SK-N-SH (cell line): ENCODE measurements at regions not wholly inside any gene's neighbourhood (a gene's known extent, or its start where the extent isn't known, plus 50 kb on each side); places are given as distances from the start of the nearest gene placed in this dataset.

Experiments
- CHD2 ChIP-seq: fragments of 150-350 bp; IDR thresholded peaks from 2 replicates; pipeline ENCODE4 v1.6.1; 2018; ENCODE audit warnings: low read length; ENCODE audit not compliant: partially characterized antibody
- EP300 ChIP-seq, 2 experiments: IDR thresholded peaks; 2 replicates each; pipeline versions ENCODE4 v1.4.0 to v1.6.1; 2012; ENCODE audit warnings: borderline replicate concordance in 1 of 2, low read depth in 1 of 2, low read length in 1 of 2
- EZH2phosphoT487 ChIP-seq: fragments of 200-600 bp; sonication (generic); IDR thresholded peaks from 2 replicates; pipeline ENCODE4 v1.6.1; 2017; ENCODE audit warnings: low read depth, mixed run types, mild to moderate bottlenecking, antibody characterized with exemption, moderate library complexity, borderline replicate concordance
- FOXM1 ChIP-seq: IDR thresholded peaks from 2 replicates; pipeline ENCODE4 v1.4.0; 2012; ENCODE audit warnings: low read depth, mild to moderate bottlenecking
- GATA2 ChIP-seq: sonication (generic); formaldehyde crosslinking; IDR thresholded peaks from 2 replicates; pipeline ENCODE4 v1.5.0; 2020; ENCODE audit warnings: mild to moderate bottlenecking, missing genetic modification reagents
- JUND ChIP-seq: IDR thresholded peaks from 2 replicates; pipeline ENCODE4 v1.4.0; 2012
- RAD21 ChIP-seq: IDR thresholded peaks from 2 replicates; pipeline ENCODE4 v1.6.1; 2012; ENCODE audit warnings: mild to moderate bottlenecking, low read length
- SIN3A ChIP-seq: IDR thresholded peaks from 2 replicates; pipeline ENCODE4 v1.6.1; 2012; ENCODE audit warnings: low read depth, mild to moderate bottlenecking, low read length, moderate library complexity, borderline replicate concordance
- SMC3 ChIP-seq: IDR thresholded peaks from 2 replicates; pipeline ENCODE4 v1.6.1; 2012; ENCODE audit warnings: low read depth, low read length, improper control_type of control experiment
- TAF1 ChIP-seq: IDR thresholded peaks from 2 replicates; pipeline ENCODE4 v1.6.1; 2012; ENCODE audit warnings: low read depth, mild to moderate bottlenecking, low read length, moderate library complexity, borderline replicate concordance
- TEAD4 ChIP-seq: IDR thresholded peaks from 2 replicates; pipeline ENCODE4 v1.4.0; 2012; ENCODE audit warnings: mild to moderate bottlenecking, borderline replicate concordance; ENCODE audit not compliant: insufficient read depth
- TF ChIP-seq, protein P1 (sequence below): IDR thresholded peaks from 2 replicates; pipeline ENCODE4 v1.4.0; 2012; ENCODE audit warnings: low read depth, borderline replicate concordance
- TF ChIP-seq, protein P2 (sequence below): fragments of 200-600 bp; sonication (generic); IDR thresholded peaks from 2 replicates; pipeline ENCODE4 v1.6.1; 2017; ENCODE audit warnings: antibody characterized with exemption, mild to moderate bottlenecking, moderate library complexity

DNA sequence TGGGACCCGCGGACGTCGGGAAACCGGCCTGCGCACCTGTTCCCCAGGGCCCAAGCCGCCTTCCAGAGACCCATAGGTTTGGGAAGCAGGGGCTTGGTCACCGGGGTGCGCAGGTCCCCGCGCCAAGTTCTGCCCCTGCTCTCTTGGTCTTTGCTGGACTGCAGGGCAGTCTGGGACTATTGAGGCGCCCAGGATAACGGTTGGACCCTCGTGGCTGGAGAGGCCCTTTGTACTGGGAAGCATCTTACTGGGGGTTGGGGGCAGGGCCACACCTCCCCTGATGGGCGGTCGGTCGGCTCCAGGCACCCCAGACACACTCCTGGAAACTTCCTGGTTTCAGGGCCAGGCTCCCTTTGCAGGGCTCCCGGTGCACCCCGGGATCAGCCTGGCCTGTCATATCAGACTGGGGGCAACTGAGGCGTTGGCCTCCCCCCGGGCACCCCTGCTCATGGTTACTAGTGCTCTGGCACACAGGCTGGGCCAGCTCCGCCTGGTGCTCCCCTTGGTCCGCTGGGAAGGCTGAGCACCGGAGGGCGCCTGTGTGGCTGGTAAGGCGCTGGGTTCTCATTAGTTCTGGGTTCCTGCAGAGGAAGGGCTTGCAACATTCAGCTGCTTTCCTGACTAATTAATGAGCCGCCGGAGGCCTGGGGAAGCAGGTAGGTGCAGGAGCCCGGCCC, 1250.5 kb downstream of the BRD1 start:
- TF ChIP-seq, protein P1, sequence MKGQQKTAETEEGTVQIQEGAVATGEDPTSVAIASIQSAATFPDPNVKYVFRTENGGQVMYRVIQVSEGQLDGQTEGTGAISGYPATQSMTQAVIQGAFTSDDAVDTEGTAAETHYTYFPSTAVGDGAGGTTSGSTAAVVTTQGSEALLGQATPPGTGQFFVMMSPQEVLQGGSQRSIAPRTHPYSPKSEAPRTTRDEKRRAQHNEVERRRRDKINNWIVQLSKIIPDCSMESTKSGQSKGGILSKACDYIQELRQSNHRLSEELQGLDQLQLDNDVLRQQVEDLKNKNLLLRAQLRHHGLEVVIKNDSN = no peak
- TF ChIP-seq, protein P2, sequence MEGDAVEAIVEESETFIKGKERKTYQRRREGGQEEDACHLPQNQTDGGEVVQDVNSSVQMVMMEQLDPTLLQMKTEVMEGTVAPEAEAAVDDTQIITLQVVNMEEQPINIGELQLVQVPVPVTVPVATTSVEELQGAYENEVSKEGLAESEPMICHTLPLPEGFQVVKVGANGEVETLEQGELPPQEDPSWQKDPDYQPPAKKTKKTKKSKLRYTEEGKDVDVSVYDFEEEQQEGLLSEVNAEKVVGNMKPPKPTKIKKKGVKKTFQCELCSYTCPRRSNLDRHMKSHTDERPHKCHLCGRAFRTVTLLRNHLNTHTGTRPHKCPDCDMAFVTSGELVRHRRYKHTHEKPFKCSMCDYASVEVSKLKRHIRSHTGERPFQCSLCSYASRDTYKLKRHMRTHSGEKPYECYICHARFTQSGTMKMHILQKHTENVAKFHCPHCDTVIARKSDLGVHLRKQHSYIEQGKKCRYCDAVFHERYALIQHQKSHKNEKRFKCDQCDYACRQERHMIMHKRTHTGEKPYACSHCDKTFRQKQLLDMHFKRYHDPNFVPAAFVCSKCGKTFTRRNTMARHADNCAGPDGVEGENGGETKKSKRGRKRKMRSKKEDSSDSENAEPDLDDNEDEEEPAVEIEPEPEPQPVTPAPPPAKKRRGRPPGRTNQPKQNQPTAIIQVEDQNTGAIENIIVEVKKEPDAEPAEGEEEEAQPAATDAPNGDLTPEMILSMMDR = 0 out of 2 replicates have a peak, but pooled peaks have one; percentile 3
- TF ChIP-seq JUND = no peak
- TF ChIP-seq TEAD4 = no peak
- TF ChIP-seq GATA2 = no peak
- no peak for TF ChIP-seq EP300 (IDR thresholded peaks at IDR 0.05; ENCODE audit: borderline replicate concordance in 1 of 2, low read depth in 1 of 2, low read length in 1 of 2)
- TF ChIP-seq TAF1 = no peak
- TF ChIP-seq RAD21 = peak; percentile 20; the same call in 1 of the 2 replicates
- no peak for TF ChIP-seq FOXM1
- no peak for TF ChIP-seq CHD2
- no peak for TF ChIP-seq EZH2phosphoT487
- TF ChIP-seq SIN3A = no peak
- no peak for TF ChIP-seq SMC3
